SK-N-SH (cell line): ENCODE measurements at regions not wholly inside any gene's neighbourhood (a gene's known extent, or its start where the extent isn't known, plus 50 kb on each side); places are given as distances from the start of the nearest gene placed in this dataset.

Experiments used
- CTCF ChIA-PET: fragments of 300-600, 350-600 bp; formaldehyde crosslinking; extraction: SDS; loops from one replicate; lab custom pipeline; 2021; lab: Yijun Ruan, JAX
- POLR2A ChIA-PET: fragments of 350-600 bp; sonication (Branson Sonifier 250); formaldehyde crosslinking; extraction: SDS; loops from one replicate; lab custom pipeline; 2020; ENCODE audit warnings: antibody characterized with exemption, inconsistent platforms; lab: Yijun Ruan, JAX
- DNase-seq: peaks from one replicate; pipeline ENCODE4 v3.0.0; 2012
- H2AFZ ChIP-seq: fragments of 200-600 bp; sonication (generic); 2 replicates; pipeline ENCODE4 v1.8.1; 2016; ENCODE audit warnings: antibody characterized with exemption, mild to moderate bottlenecking, low read depth
- H3F3A ChIP-seq: fragments of 200-600 bp; sonication (generic); replicated peaks from 2 replicates; pipeline ENCODE3; 2016; ENCODE audit warnings: antibody characterized with exemption, mild to moderate bottlenecking; ENCODE audit not compliant: insufficient read depth
- H3K27ac ChIP-seq, 2 experiments: fragments of 200-500 bp in 1 of 2; fragments of 200-600 bp in 1 of 2; sonication (Bioruptor generic) in 1 of 2; sonication (generic), shearing (Covaris generic) in 1 of 2; 2 replicates each; pipeline versions ENCODE4 v1.5.1 to v1.6.1; 2014 to 2016; ENCODE audit warnings: low read depth in 2 of 2, inconsistent platforms in 1 of 2, low read length in 1 of 2, mild to moderate bottlenecking in 1 of 2, mixed read lengths in 1 of 2
- H3K27me3 ChIP-seq: fragments of 200-600 bp; sonication (generic), shearing (Covaris generic); 2 replicates; pipeline ENCODE4 v1.6.1; 2016; ENCODE audit warnings: mixed run types; ENCODE audit not compliant: insufficient read depth
- H3K36me3 ChIP-seq, 2 experiments: fragments of 200-500 bp in 1 of 2; fragments of 200-600 bp in 1 of 2; sonication (Bioruptor generic) in 1 of 2; sonication (generic) in 1 of 2; replicated peaks in 1 of 2; 2 replicates each; pipeline versions ENCODE3 to v1.5.1; 2014 to 2016; ENCODE audit warnings: low read length in 1 of 2, mild to moderate bottlenecking in 1 of 2; ENCODE audit not compliant: insufficient read depth in 2 of 2, control insufficient read depth in 1 of 2
- H3K4me1 ChIP-seq, 2 experiments: fragments of 200-500 bp in 1 of 2; fragments of 200-600 bp in 1 of 2; sonication (Bioruptor generic) in 1 of 2; sonication (generic), shearing (Covaris generic) in 1 of 2; 2 replicates each; pipeline versions ENCODE4 v1.5.1 to v1.6.1; 2014 to 2016; ENCODE audit warnings: low read depth in 1 of 2, low read length in 1 of 2, mixed run types in 1 of 2; ENCODE audit not compliant: insufficient read depth in 2 of 2, control insufficient read depth in 1 of 2
- H3K4me2 ChIP-seq: fragments of 200-600 bp; sonication (generic), shearing (Covaris generic); 2 replicates; pipeline ENCODE4 v1.6.1; 2017; ENCODE audit warnings: mixed run types
- H3K4me3 ChIP-seq, 2 experiments: fragments of 200-500 bp in 1 of 2; fragments of 200-600 bp in 1 of 2; sonication (Bioruptor generic) in 1 of 2; sonication (generic), shearing (Covaris generic) in 1 of 2; 2 replicates each; pipeline versions ENCODE4 v1.5.1 to v1.8.1; 2014 to 2016; ENCODE audit warnings: low read depth in 2 of 2, inconsistent platforms in 1 of 2, low read length in 1 of 2, mild to moderate bottlenecking in 1 of 2, mixed read lengths in 1 of 2, moderate library complexity in 1 of 2
- H3K79me2 ChIP-seq: fragments of 200-600 bp; sonication (generic); 2 replicates; pipeline ENCODE4 v1.8.1; 2017; ENCODE audit warnings: mild to moderate bottlenecking; ENCODE audit not compliant: insufficient read depth
- H3K9ac ChIP-seq: fragments of 200-600 bp; sonication (generic); 2 replicates; pipeline ENCODE4 v1.6.1; 2017; ENCODE audit warnings: mixed run types
- H3K9me2 ChIP-seq: fragments of 200-600 bp; sonication (generic); 2 replicates; pipeline ENCODE4 v1.6.1; 2017; ENCODE audit warnings: mixed run types
- H3K9me3 ChIP-seq: fragments of 200-600 bp; sonication (generic); 2 replicates; pipeline ENCODE4 v1.6.1; 2017; ENCODE audit warnings: mixed run types, mild to moderate bottlenecking, moderate library complexity
- H4K20me1 ChIP-seq: fragments of 200-600 bp; sonication (generic); 2 replicates; pipeline ENCODE4 v1.6.1; 2017; ENCODE audit warnings: mild to moderate bottlenecking, mixed run types; ENCODE audit not compliant: insufficient read depth
- CHD2 ChIP-seq: fragments of 150-350 bp; IDR thresholded peaks from 2 replicates; pipeline ENCODE4 v1.6.1; 2018; ENCODE audit warnings: low read length; ENCODE audit not compliant: partially characterized antibody
- ELF1 ChIP-seq: IDR thresholded peaks from 2 replicates; pipeline ENCODE4 v1.4.0; 2012
- FOXJ3 ChIP-seq: sonication (generic); formaldehyde crosslinking; IDR thresholded peaks from 2 replicates; pipeline ENCODE4 v1.5.1; 2020; ENCODE audit warnings: mild to moderate bottlenecking, missing genetic modification reagents
- GABPA ChIP-seq: IDR thresholded peaks from 2 replicates; pipeline ENCODE4 v1.4.0; 2012; ENCODE audit warnings: low read depth, mild to moderate bottlenecking
- MXI1 ChIP-seq: IDR thresholded peaks from 2 replicates; pipeline ENCODE4 v1.6.1; 2012; ENCODE audit warnings: mild to moderate bottlenecking, low read depth, low read length, improper control_type of control experiment
- NFIC ChIP-seq: IDR thresholded peaks from 2 replicates; pipeline ENCODE4 v1.4.0; 2012; ENCODE audit warnings: borderline replicate concordance
- POLR2AphosphoS5 ChIP-seq: IDR thresholded peaks from 2 replicates; pipeline ENCODE4 v1.6.1; 2012; ENCODE audit warnings: low read depth, low read length
- RAD21 ChIP-seq: IDR thresholded peaks from 2 replicates; pipeline ENCODE4 v1.6.1; 2012; ENCODE audit warnings: mild to moderate bottlenecking, low read length
- RCOR1 ChIP-seq: fragments of 150-350 bp; IDR thresholded peaks from 2 replicates; pipeline ENCODE4 v1.6.1; 2017; ENCODE audit warnings: antibody characterized with exemption, low read length
- RFX5 ChIP-seq: IDR thresholded peaks from 2 replicates; pipeline ENCODE4 v1.6.1; 2012; ENCODE audit warnings: mild to moderate bottlenecking, improper control_type of control experiment, low read length
- RXRA ChIP-seq: IDR thresholded peaks from 2 replicates; pipeline ENCODE4 v1.4.0; 2012; ENCODE audit warnings: low read depth, mild to moderate bottlenecking, borderline replicate concordance
- SIN3A ChIP-seq: IDR thresholded peaks from 2 replicates; pipeline ENCODE4 v1.6.1; 2012; ENCODE audit warnings: low read depth, mild to moderate bottlenecking, low read length, moderate library complexity, borderline replicate concordance
- TCF12 ChIP-seq: IDR thresholded peaks from 2 replicates; pipeline ENCODE4 v1.4.0; 2012
- TEAD4 ChIP-seq: IDR thresholded peaks from 2 replicates; pipeline ENCODE4 v1.4.0; 2012; ENCODE audit warnings: mild to moderate bottlenecking, borderline replicate concordance; ENCODE audit not compliant: insufficient read depth
- YY1 ChIP-seq: IDR thresholded peaks from 2 replicates; pipeline ENCODE4 v1.4.0; 2012; ENCODE audit warnings: low read depth, mild to moderate bottlenecking
- WGBS: methylation state at CpG from one replicate; pipeline ENCODE4 v1.1.6; 2017; ENCODE audit warnings: low lambda C conversion rate; 5-methylcytosine and 5-hydroxymethylcytosine counted together
- TF ChIP-seq, protein P1 (sequence below): fragments of 150-350 bp; IDR thresholded peaks from 2 replicates; pipeline ENCODE4 v1.6.1; 2017; ENCODE audit warnings: antibody characterized with exemption, low read length, low read depth, borderline replicate concordance
- TF ChIP-seq, protein P2 (sequence below): IDR thresholded peaks from 2 replicates; pipeline ENCODE4; 2012
- TF ChIP-seq, protein P3 (sequence below): IDR thresholded peaks from 2 replicates; pipeline ENCODE4 v1.4.0; 2012; ENCODE audit warnings: low read depth, borderline replicate concordance
- TF ChIP-seq, protein P4 (sequence below): IDR thresholded peaks from 2 replicates; pipeline ENCODE4 v1.6.1; 2012; ENCODE audit warnings: mild to moderate bottlenecking, low read depth, low read length, moderate library complexity

DNA sequence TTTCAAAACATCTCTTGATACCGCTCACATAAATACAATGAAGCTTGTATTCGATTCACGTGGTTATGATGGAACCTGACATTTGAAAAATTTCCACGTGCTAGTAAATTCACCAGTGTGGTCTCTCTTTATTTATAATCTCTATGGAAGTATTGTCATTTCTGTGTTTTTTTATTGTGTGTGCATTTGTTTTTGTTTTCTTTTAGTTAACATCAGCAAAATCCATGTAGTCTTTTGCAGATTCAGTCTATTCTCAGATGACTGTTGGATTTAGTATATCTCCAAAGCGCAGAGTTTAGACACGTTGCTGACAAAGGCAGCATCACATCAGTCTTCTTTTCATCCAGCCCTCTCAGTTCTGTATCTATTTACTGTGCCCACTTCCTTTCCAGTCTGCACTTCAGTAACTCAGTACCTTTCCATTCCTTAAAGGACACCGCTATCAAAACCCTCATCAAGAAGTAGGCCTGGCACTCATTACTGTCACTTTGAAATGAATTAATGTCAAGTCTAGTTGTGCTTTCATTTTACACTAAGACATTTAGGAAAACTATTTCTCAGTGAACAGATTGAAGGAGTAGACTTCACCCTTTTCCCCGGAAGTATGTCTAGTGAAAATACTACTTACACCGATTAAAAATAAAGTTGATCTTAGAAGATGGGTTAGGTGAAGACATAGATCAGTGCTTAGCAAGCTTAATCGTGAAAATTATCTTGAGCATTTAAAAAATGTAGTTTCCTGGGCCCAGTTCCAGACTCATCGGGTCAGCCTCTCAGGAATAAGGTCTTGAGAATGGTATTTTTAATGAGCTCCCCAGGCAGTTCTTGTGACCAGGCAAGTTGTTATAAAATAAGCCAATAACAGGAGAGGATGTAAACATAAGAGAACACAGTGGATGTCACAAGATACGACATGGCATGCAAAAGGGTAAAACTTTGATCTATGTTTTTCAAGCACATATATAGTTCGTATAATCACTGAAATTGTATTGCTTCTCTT, 506.8 kb upstream of the ZEB2 start:
- Histone ChIP-seq H2AFZ (peak overlapping the region; percentile 47), H3K4me3 (no peak overlapping the region), H3K9ac (no peak overlapping the region), H4K20me1 (no peaks in the 10 kb centered on the region), H3K36me3 (no peaks in the 10 kb centered on the region), H3K9me2 (no peaks in the 10 kb centered on the region), H3F3A (peaks cover 9% of the 10 kb centered on the region), H3K9me3 (no peaks in the 10 kb centered on the region), H3K27ac (peak overlapping the region; percentile 55 to 60; a peak in 3 of 4 replicates), H3K4me1 (peaks cover 0 to 18% of the 10 kb centered on the region in 2 experiments; a peak in 3 of 4 replicates), H3K4me2 (no peak overlapping the region), H3K27me3 (no peaks in the 10 kb centered on the region), H3K79me2 (no peaks in the 10 kb centered on the region)
- POLR2A ChIA-PET: no interaction called here
- CTCF ChIA-PET: no interaction called here
- TF ChIP-seq RCOR1 (no peak), NFIC (peak; percentile 52), RAD21 (no peak), CHD2 (no peak), RXRA (no peak), POLR2AphosphoS5 (no peak), TCF12 (peak; percentile 3; the same call in 1 of the 2 replicates), SIN3A (no peak), ELF1 (no peak; the same call in 1 of the 2 replicates)
- TF ChIP-seq, protein P1, sequence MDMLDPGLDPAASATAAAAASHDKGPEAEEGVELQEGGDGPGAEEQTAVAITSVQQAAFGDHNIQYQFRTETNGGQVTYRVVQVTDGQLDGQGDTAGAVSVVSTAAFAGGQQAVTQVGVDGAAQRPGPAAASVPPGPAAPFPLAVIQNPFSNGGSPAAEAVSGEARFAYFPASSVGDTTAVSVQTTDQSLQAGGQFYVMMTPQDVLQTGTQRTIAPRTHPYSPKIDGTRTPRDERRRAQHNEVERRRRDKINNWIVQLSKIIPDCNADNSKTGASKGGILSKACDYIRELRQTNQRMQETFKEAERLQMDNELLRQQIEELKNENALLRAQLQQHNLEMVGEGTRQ: no peak
- TF ChIP-seq, protein P2, sequence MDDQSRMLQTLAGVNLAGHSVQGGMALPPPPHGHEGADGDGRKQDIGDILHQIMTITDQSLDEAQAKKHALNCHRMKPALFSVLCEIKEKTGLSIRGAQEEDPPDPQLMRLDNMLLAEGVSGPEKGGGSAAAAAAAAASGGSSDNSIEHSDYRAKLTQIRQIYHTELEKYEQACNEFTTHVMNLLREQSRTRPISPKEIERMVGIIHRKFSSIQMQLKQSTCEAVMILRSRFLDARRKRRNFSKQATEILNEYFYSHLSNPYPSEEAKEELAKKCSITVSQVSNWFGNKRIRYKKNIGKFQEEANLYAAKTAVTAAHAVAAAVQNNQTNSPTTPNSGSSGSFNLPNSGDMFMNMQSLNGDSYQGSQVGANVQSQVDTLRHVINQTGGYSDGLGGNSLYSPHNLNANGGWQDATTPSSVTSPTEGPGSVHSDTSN: peak; percentile 42; the same call in 1 of the 2 replicates
- TF ChIP-seq, protein P3, sequence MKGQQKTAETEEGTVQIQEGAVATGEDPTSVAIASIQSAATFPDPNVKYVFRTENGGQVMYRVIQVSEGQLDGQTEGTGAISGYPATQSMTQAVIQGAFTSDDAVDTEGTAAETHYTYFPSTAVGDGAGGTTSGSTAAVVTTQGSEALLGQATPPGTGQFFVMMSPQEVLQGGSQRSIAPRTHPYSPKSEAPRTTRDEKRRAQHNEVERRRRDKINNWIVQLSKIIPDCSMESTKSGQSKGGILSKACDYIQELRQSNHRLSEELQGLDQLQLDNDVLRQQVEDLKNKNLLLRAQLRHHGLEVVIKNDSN: no peak
- DNase-seq: no peak
- WGBS: 66% methylated on average over 13 of the region's 13 CpGs

DNA sequence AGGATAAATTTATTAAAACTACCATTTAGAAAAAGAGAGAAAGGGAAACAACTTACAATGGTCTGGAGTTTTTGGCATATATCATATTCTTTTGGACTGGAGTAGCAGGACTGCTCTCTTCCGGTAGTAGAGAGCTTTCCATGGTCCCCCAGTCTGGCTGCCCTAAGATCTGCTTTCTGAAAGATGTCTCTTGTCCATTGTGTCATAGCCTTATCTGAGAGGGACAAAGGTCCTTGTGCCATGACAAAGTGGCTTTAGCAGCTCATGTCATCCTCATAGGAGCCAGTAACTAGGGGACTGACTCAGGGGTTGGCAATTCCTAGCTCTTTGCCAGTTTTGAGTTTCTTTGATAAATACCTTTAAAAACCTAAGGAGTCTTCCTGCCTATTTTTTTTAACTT, 505.5 kb upstream of the ZEB2 start:
- Histone ChIP-seq H3K4me1 (peaks cover 0 to 25% of the 10 kb centered on the region in 2 experiments; a peak in 3 of 4 replicates), H3K4me2 (no peak overlapping the region), H3K36me3 (no peaks in the 10 kb centered on the region), H3K4me3 (no peak overlapping the region), H3K79me2 (no peaks in the 10 kb centered on the region), H3K9me2 (no peaks in the 10 kb centered on the region), H3F3A (peaks cover 12% of the 10 kb centered on the region), H3K27me3 (no peaks in the 10 kb centered on the region), H2AFZ (no peak overlapping the region), H3K27ac (no peak overlapping the region), H3K9ac (no peak overlapping the region), H3K9me3 (no peaks in the 10 kb centered on the region), H4K20me1 (no peaks in the 10 kb centered on the region)
- POLR2A ChIA-PET: no interaction called here
- 89% methylated on average over 1 of the region's 1 CpG for WGBS
- CTCF ChIA-PET: no interaction called here
- DNase-seq: no peak
- no peak for TF ChIP-seq GABPA
- TF ChIP-seq, protein P4, sequence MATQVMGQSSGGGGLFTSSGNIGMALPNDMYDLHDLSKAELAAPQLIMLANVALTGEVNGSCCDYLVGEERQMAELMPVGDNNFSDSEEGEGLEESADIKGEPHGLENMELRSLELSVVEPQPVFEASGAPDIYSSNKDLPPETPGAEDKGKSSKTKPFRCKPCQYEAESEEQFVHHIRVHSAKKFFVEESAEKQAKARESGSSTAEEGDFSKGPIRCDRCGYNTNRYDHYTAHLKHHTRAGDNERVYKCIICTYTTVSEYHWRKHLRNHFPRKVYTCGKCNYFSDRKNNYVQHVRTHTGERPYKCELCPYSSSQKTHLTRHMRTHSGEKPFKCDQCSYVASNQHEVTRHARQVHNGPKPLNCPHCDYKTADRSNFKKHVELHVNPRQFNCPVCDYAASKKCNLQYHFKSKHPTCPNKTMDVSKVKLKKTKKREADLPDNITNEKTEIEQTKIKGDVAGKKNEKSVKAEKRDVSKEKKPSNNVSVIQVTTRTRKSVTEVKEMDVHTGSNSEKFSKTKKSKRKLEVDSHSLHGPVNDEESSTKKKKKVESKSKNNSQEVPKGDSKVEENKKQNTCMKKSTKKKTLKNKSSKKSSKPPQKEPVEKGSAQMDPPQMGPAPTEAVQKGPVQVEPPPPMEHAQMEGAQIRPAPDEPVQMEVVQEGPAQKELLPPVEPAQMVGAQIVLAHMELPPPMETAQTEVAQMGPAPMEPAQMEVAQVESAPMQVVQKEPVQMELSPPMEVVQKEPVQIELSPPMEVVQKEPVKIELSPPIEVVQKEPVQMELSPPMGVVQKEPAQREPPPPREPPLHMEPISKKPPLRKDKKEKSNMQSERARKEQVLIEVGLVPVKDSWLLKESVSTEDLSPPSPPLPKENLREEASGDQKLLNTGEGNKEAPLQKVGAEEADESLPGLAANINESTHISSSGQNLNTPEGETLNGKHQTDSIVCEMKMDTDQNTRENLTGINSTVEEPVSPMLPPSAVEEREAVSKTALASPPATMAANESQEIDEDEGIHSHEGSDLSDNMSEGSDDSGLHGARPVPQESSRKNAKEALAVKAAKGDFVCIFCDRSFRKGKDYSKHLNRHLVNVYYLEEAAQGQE: no peak
- no peak for TF ChIP-seq RCOR1
- TF ChIP-seq MXI1: no peak
- TF ChIP-seq TEAD4: no peak
- TF ChIP-seq, protein P2: no peak
- no peak for TF ChIP-seq FOXJ3 (CRISPR knock-in tag)
- no peak for TF ChIP-seq RXRA
- no peak for TF ChIP-seq RFX5
- TF ChIP-seq YY1: no peak
